ENCODE measurements at regions not wholly inside any gene's neighbourhood (a gene's known extent, or its start where the extent isn't known, plus 50 kb on each side); places are given as distances from the start of the nearest gene placed in this dataset.
"Not testable (repeated sequence)": the region's sequence is repeated elsewhere in the genome, so short reads cannot be mapped to it uniquely, and the experiment has no call there.

- intact Hi-C loops (cut with micrococcal nuclease), result no loop called here
These were observed 187.8 kb downstream of the SHQ1 start for GRCh38 chr3:72660270-72661114.

- intact Hi-C loops (cut with micrococcal nuclease), result loop anchor here (5.0 kb wide), 1 partner anchor 78 kb away; no protein-coding TSS in a partner anchor
These were observed 188.6 kb downstream of the SHQ1 start for GRCh38 chr3:72659596-72659995.

GRCh38 chr3:72659188-72659587 is 189.1 kb downstream of the SHQ1 start:
- intact Hi-C loops (cut with micrococcal nuclease), result loop anchor here (5.0 kb wide), 1 partner anchor 78 kb away; no protein-coding TSS in a partner anchor

- intact Hi-C loops (cut with micrococcal nuclease), result loop anchor here (5.0 kb wide), 1 partner anchor 79 kb away; no protein-coding TSS in a partner anchor
These were observed 189.7 kb downstream of the SHQ1 start for GRCh38 chr3:72658466-72659100.

- intact Hi-C loops (cut with micrococcal nuclease), result loop anchor here (5.0 kb wide), 1 partner anchor 80 kb away; no protein-coding TSS in a partner anchor
These were observed 190.6 kb downstream of the SHQ1 start for GRCh38 chr3:72657666-72658065.

- intact Hi-C loops (cut with micrococcal nuclease), result loop anchor here (5.0 kb wide), 1 partner anchor 82 kb away; no protein-coding TSS in a partner anchor
These were observed 192.5 kb downstream of the SHQ1 start for GRCh38 chr3:72655723-72656122.

- intact Hi-C loops (cut with micrococcal nuclease), result loop anchor here (5.0 kb wide), 1 partner anchor 82 kb away; no protein-coding TSS in a partner anchor
These were observed 193.1 kb downstream of the SHQ1 start for GRCh38 chr3:72655131-72655551.

GRCh38 chr3:72652395-72652794 is 195.8 kb downstream of the SHQ1 start:
- intact Hi-C loops (cut with micrococcal nuclease), result no loop called here

GRCh38 chr3:72651498-72651897 is 196.7 kb downstream of the SHQ1 start:
- intact Hi-C loops (cut with micrococcal nuclease), result no loop called here

- intact Hi-C loops (cut with micrococcal nuclease), result no loop called here
These were observed 202.0 kb downstream of the SHQ1 start for GRCh38 chr3:72646263-72646662.

- intact Hi-C loops (cut with micrococcal nuclease), result not testable (repeated sequence)
These were observed 204.6 kb downstream of the SHQ1 start for GRCh38 chr3:72643635-72644034.

GRCh38 chr3:72641684-72642083 is 206.6 kb downstream of the SHQ1 start:
- intact Hi-C loops (cut with micrococcal nuclease), result no loop called here

GRCh38 chr3:72641072-72641471 is 207.2 kb downstream of the SHQ1 start:
- intact Hi-C loops (cut with micrococcal nuclease), result no loop called here

GRCh38 chr3:72636969-72637597 is 211.2 kb downstream of the SHQ1 start:
- intact Hi-C loops (cut with micrococcal nuclease), result loop anchor here (10.0 kb wide), 1 partner anchor 682 kb away; no protein-coding TSS in a partner anchor

GRCh38 chr3:72635551-72635950 is 212.7 kb downstream of the SHQ1 start:
- intact Hi-C loops (cut with micrococcal nuclease), result loop anchor here (2.0 to 10.0 kb wide), 2 partner anchors 115 to 681 kb away; no protein-coding TSS in a partner anchor

- intact Hi-C loops (cut with micrococcal nuclease), result loop anchor here (2.0 to 10.0 kb wide), 3 partner anchors 113 to 679 kb away; partner anchors contain the start of gene RYBP
These were observed 214.1 kb downstream of the SHQ1 start for GRCh38 chr3:72634128-72634527.

- intact Hi-C loops (cut with micrococcal nuclease), result loop anchor here (5.0 to 10.0 kb wide), 2 partner anchors 186 to 679 kb away; partner anchors contain the start of gene RYBP
These were observed 214.7 kb downstream of the SHQ1 start for GRCh38 chr3:72633534-72633933.

- intact Hi-C loops (cut with micrococcal nuclease), result loop anchor here (5.0 to 10.0 kb wide), 2 partner anchors 186 to 678 kb away; partner anchors contain the start of gene RYBP
These were observed 215.1 kb downstream of the SHQ1 start for GRCh38 chr3:72633121-72633520.

GRCh38 chr3:72632129-72632528 is 216.1 kb downstream of the SHQ1 start:
- intact Hi-C loops (cut with micrococcal nuclease), result loop anchor here (5.0 to 10.0 kb wide), 2 partner anchors 185 to 677 kb away; partner anchors contain the start of gene RYBP

GRCh38 chr3:72630969-72631344 is 217.3 kb downstream of the SHQ1 start:
- intact Hi-C loops (cut with micrococcal nuclease), result loop anchor here (5.0 to 10.0 kb wide), 2 partner anchors 184 to 676 kb away; partner anchors contain the start of gene RYBP

All from T-helper 1 cell treated with Interleukin-12 subunit alpha and Interleukin-12 subunit beta and Interleukin-4 antibody, amounts not matched to agents 30 ng/mL and 1 ng/mL, for 36 hours (primary cell).